ENCODE measurements at regions not wholly inside any gene's neighbourhood (a gene's known extent, or its start where the extent isn't known, plus 50 kb on each side); places are given as distances from the start of the nearest gene placed in this dataset.

DNA sequence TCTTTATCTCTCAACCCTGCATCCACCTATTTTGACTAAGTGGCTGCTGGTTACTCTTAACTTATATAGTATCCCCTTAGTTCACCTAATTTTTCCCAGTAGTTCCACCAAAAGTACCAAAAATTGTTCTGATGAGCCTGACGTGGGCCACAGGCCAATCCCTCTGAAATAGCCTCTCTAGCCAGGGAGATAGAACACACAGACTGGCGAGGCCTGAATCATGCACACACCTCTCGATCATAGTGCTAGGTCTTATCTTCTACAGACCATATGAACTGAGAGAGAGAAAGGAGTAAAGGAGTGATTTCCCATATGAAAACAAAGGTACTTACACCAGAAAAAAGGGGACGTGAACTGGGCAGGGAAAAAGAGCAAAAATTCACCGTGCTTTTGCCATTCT is 72.5 kb upstream of the ADAMTS9 start:
- Histone ChIP-seq H4K20me1 (ENCODE audit: insufficient read depth) (no peaks in the 10 kb centered on the region), H3K4me2 (ENCODE audit: low read length) (no peak overlapping the region), H3K36me3 (ENCODE audit: control insufficient read depth in 1 of 2, insufficient read depth in 2 of 2, low read length in 2 of 2) (no peaks in the 10 kb centered on the region), H3K9me3 (ENCODE audit: control insufficient read depth in 1 of 2, insufficient read depth in 1 of 2, low read depth in 1 of 2, low read length in 2 of 2) (no peaks in the 10 kb centered on the region), H3K27ac (ENCODE audit: low read depth, low read length) (no peak overlapping the region), H3K27me3 (ENCODE audit: insufficient read depth, low read length) (peaks cover 5% of the 10 kb centered on the region; the same call in 1 of the 2 replicates), H3K4me3 (replicated peaks in 1 of 2; ENCODE audit: low read depth in 1 of 2, low read length in 2 of 2) (no peak overlapping the region), H2AFZ (ENCODE audit: low read depth, low read length, poor library complexity, severe bottlenecking) (no peak overlapping the region), H3K4me1 (ENCODE audit: control insufficient read depth in 1 of 2, insufficient read depth in 2 of 2, low read length in 2 of 2) (no peaks in the 10 kb centered on the region), H3K79me2 (ENCODE audit: insufficient read depth, low read length) (no peaks in the 10 kb centered on the region), H3K9ac (ENCODE audit: low read length) (no peak overlapping the region), H3K9me2 (ENCODE audit: insufficient read depth) (no peaks in the 10 kb centered on the region)
- DNase-seq (ENCODE audit: low read depth, low spot score): no peak
- POLR2A ChIA-PET: interaction anchor here (0.6 kb wide), 1 partner anchor 51 kb away, joined by 4 read pairs; no protein-coding TSS in a partner anchor
- intact Hi-C loops (cut with micrococcal nuclease): no loop called here
- RAD21 ChIA-PET (ENCODE audit: low non-redundant PET in 1 of 2, low total read pairs in 2 of 2, uncharacterized antibody in 2 of 2, unreplicated experiment in 2 of 2): no interaction called here
- no TSS peak for BruUV-seq (replicated peaks)
- ATAC-seq: no peak
- CTCF ChIA-PET: no interaction called here
- TF ChIP-seq ELF1 (IDR thresholded peaks at IDR 0.05; ENCODE audit: borderline replicate concordance, low read depth) (no peak), ZFX (IDR thresholded peaks at IDR 0.05) (no peak), SRF (IDR thresholded peaks at IDR 0.05; ENCODE audit: low read depth) (no peak), YY1 (IDR thresholded peaks at IDR 0.05; ENCODE audit: extremely low read depth, insufficient replicate concordance, low read depth, low read length) (no peak), ZNF274 (IDR thresholded peaks at IDR 0.05; ENCODE audit: low read depth, low read length) (no peak)
- TF ChIP-seq, protein P1, sequence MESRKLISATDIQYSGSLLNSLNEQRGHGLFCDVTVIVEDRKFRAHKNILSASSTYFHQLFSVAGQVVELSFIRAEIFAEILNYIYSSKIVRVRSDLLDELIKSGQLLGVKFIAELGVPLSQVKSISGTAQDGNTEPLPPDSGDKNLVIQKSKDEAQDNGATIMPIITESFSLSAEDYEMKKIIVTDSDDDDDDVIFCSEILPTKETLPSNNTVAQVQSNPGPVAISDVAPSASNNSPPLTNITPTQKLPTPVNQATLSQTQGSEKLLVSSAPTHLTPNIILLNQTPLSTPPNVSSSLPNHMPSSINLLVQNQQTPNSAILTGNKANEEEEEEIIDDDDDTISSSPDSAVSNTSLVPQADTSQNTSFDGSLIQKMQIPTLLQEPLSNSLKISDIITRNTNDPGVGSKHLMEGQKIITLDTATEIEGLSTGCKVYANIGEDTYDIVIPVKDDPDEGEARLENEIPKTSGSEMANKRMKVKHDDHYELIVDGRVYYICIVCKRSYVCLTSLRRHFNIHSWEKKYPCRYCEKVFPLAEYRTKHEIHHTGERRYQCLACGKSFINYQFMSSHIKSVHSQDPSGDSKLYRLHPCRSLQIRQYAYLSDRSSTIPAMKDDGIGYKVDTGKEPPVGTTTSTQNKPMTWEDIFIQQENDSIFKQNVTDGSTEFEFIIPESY (IDR thresholded peaks at IDR 0.05; ENCODE audit: extremely low read depth, insufficient replicate concordance, low read length): no peak
- TF ChIP-seq, protein P2, sequence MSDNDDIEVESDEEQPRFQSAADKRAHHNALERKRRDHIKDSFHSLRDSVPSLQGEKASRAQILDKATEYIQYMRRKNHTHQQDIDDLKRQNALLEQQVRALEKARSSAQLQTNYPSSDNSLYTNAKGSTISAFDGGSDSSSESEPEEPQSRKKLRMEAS (IDR thresholded peaks at IDR 0.05): no peak
- TF ChIP-seq, protein P3, sequence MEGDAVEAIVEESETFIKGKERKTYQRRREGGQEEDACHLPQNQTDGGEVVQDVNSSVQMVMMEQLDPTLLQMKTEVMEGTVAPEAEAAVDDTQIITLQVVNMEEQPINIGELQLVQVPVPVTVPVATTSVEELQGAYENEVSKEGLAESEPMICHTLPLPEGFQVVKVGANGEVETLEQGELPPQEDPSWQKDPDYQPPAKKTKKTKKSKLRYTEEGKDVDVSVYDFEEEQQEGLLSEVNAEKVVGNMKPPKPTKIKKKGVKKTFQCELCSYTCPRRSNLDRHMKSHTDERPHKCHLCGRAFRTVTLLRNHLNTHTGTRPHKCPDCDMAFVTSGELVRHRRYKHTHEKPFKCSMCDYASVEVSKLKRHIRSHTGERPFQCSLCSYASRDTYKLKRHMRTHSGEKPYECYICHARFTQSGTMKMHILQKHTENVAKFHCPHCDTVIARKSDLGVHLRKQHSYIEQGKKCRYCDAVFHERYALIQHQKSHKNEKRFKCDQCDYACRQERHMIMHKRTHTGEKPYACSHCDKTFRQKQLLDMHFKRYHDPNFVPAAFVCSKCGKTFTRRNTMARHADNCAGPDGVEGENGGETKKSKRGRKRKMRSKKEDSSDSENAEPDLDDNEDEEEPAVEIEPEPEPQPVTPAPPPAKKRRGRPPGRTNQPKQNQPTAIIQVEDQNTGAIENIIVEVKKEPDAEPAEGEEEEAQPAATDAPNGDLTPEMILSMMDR (IDR thresholded peaks at IDR 0.05 in 2 of 3, conservative IDR thresholded peaks at IDR 0.05 in 1 of 3; ENCODE audit: borderline replicate concordance in 1 of 3, insufficient read depth in 1 of 3, low read depth in 2 of 3, low read length in 2 of 3): no peak
